GM23338 (cell line): ENCODE measurements at regions not wholly inside any gene's neighbourhood (a gene's known extent, or its start where the extent isn't known, plus 50 kb on each side); places are given as distances from the start of the nearest gene placed in this dataset.

ENCODE experiments used
- ATAC-seq: fragments of 200-7000 bp; cut with Tn5 transposase; 3 replicates; pipeline ENCODE4 v1.9.1; 2020
- DNase-seq: peaks from one replicate; pipeline ENCODE4 v3.0.0-alpha.2; 2015; ENCODE audit warnings: low spot score
- H2AFZ ChIP-seq: fragments of 200-600 bp; sonication (generic); 2 replicates; pipeline ENCODE4 v1.8.0; 2016; ENCODE audit warnings: antibody characterized with exemption, mild to moderate bottlenecking, moderate library complexity
- H3F3A ChIP-seq: fragments of 200-600 bp; sonication (generic); replicated peaks from 2 replicates; pipeline ENCODE4 v1.8.0; 2017; ENCODE audit warnings: antibody characterized with exemption, mixed run types, low read depth
- H3K27ac ChIP-seq: fragments of 200-600 bp; sonication (generic); 2 replicates; pipeline ENCODE4 v1.6.1; 2016; ENCODE audit warnings: low read depth
- H3K27me3 ChIP-seq: fragments of 200-600 bp; sonication (generic); 2 replicates; pipeline ENCODE4 v1.8.0; 2016; ENCODE audit warnings: mild to moderate bottlenecking, mixed run types, moderate library complexity; ENCODE audit not compliant: insufficient read depth
- H3K36me3 ChIP-seq: fragments of 200-600 bp; sonication (generic); 2 replicates; pipeline ENCODE4 v1.8.0; 2016; ENCODE audit warnings: mild to moderate bottlenecking; ENCODE audit not compliant: insufficient read depth
- H3K4me1 ChIP-seq: fragments of 200-600 bp; sonication (generic); 2 replicates; pipeline ENCODE4 v1.8.0; 2016; ENCODE audit warnings: mild to moderate bottlenecking, moderate library complexity; ENCODE audit not compliant: insufficient read depth
- H3K4me2 ChIP-seq: fragments of 200-600 bp; sonication (generic); 2 replicates; pipeline ENCODE4 v1.7.1; 2017; ENCODE audit warnings: mixed run types
- H3K4me3 ChIP-seq: fragments of 200-600 bp; sonication (generic); 2 replicates; pipeline ENCODE4 v1.6.1; 2016; ENCODE audit warnings: mixed run types
- H3K79me2 ChIP-seq: fragments of 200-600 bp; sonication (generic); replicated peaks from 2 replicates; pipeline ENCODE4 v1.8.0; 2017; ENCODE audit warnings: mild to moderate bottlenecking; ENCODE audit not compliant: insufficient read depth
- H3K9me2 ChIP-seq: fragments of 200-600 bp; sonication (generic); 2 replicates; pipeline ENCODE4 v1.8.0; 2017; ENCODE audit not compliant: insufficient read depth
- H4K20me1 ChIP-seq: fragments of 200-600 bp; sonication (generic); replicated peaks from 2 replicates; pipeline ENCODE4 v1.8.0; 2017; ENCODE audit warnings: mild to moderate bottlenecking; ENCODE audit not compliant: insufficient read depth
- H3K27ac Mint-ChIP-seq: 2 replicates; pipeline ENCODE4 v1.8.0; 2020; ENCODE audit warnings: inconsistent platforms, mild to moderate bottlenecking, moderate library complexity, mixed read lengths
- H3K27me3 Mint-ChIP-seq: 3 replicates; pipeline ENCODE4 v1.8.0; 2022; ENCODE audit warnings: low read depth, mild to moderate bottlenecking, moderate library complexity, mixed read lengths, inconsistent platforms; ENCODE audit not compliant: insufficient read depth, poor library complexity
- H3K36me3 Mint-ChIP-seq: 3 replicates; pipeline ENCODE4 v1.8.0; 2021; ENCODE audit warnings: low read depth, mild to moderate bottlenecking, inconsistent platforms, moderate library complexity, mixed read lengths
- H3K4me1 Mint-ChIP-seq: 3 replicates; pipeline ENCODE4 v1.8.0; 2020; ENCODE audit warnings: mild to moderate bottlenecking, inconsistent platforms, mixed read lengths
- H3K4me3 Mint-ChIP-seq: 3 replicates; pipeline ENCODE4 v1.8.0; 2021; ENCODE audit warnings: moderate library complexity, mild to moderate bottlenecking, inconsistent platforms, mixed read lengths
- H3K9me3 Mint-ChIP-seq: 3 replicates; pipeline ENCODE4 v1.8.0; 2020; ENCODE audit warnings: moderate library complexity, mild to moderate bottlenecking, inconsistent platforms, mixed read lengths
- CREB1 ChIP-seq: fragments of 250-450 bp; sonication (Bioruptor Pico); IDR thresholded peaks from 2 replicates; pipeline ENCODE4 v1.5.0; 2020; ENCODE audit warnings: low read depth, mild to moderate bottlenecking, moderate library complexity
- CTCF ChIP-seq, 2 experiments: fragments of 200-600 bp in 1 of 2; sonication (generic) in 1 of 2; conservative IDR thresholded peaks; 2 replicates each; pipeline versions ENCODE4 v1.5.1 to v1.6.1; 2016 to 2017; ENCODE audit warnings: antibody characterized with exemption in 2 of 2, low read depth in 2 of 2, mild to moderate bottlenecking in 2 of 2, moderate library complexity in 1 of 2
- EZH2 ChIP-seq: fragments of 200-600 bp; sonication (generic); IDR thresholded peaks from one replicate; pipeline ENCODE4 v1.8.0; 2017; ENCODE audit warnings: antibody characterized with exemption, mild to moderate bottlenecking, low read depth; ENCODE audit not compliant: unreplicated experiment
- EZH2phosphoT487 ChIP-seq: fragments of 200-600 bp; sonication (generic); IDR thresholded peaks from one replicate; pipeline ENCODE4 v1.8.1; 2018; ENCODE audit warnings: antibody characterized with exemption; ENCODE audit not compliant: unreplicated experiment
- JUNB ChIP-seq: IDR thresholded peaks from one replicate; pipeline ENCODE4 v1.6.1; 2016; ENCODE audit warnings: antibody characterized with exemption; ENCODE audit not compliant: unreplicated experiment
- NANOG ChIP-seq: IDR thresholded peaks from 2 replicates; pipeline ENCODE4 v1.6.1; 2016; ENCODE audit warnings: antibody characterized with exemption, borderline replicate concordance
- POLR2AphosphoS5 ChIP-seq: IDR thresholded peaks from 2 replicates; pipeline ENCODE4 v1.6.1; 2016; ENCODE audit warnings: antibody characterized with exemption, low read depth
- REST ChIP-seq: IDR thresholded peaks from one replicate; pipeline ENCODE4 v1.6.1; 2018; ENCODE audit warnings: antibody characterized with exemption; ENCODE audit not compliant: unreplicated experiment
- STAT1 ChIP-seq: IDR thresholded peaks from one replicate; pipeline ENCODE4 v1.6.1; 2016; ENCODE audit warnings: antibody characterized with exemption; ENCODE audit not compliant: unreplicated experiment
- ZNF114 ChIP-seq: fragments of 250-450 bp; sonication (Bioruptor Pico); IDR thresholded peaks from 2 replicates; pipeline ENCODE4 v1.5.0; 2020; ENCODE audit warnings: mild to moderate bottlenecking, moderate library complexity
- ZNF331 ChIP-seq: fragments of 250-450 bp; sonication (Bioruptor Pico); IDR thresholded peaks from 2 replicates; pipeline ENCODE4 v1.5.0; 2020; ENCODE audit warnings: low read depth, mild to moderate bottlenecking, moderate library complexity
- TF ChIP-seq, protein P1 (sequence below): IDR thresholded peaks from 2 replicates; pipeline ENCODE4 v1.6.1; 2016; ENCODE audit warnings: antibody characterized with exemption
- TF ChIP-seq, protein P2 (sequence below): fragments of 250-450 bp; sonication (Bioruptor Pico); IDR thresholded peaks from 2 replicates; pipeline ENCODE4 v1.5.0; 2020; ENCODE audit warnings: mild to moderate bottlenecking, moderate library complexity

DNA sequence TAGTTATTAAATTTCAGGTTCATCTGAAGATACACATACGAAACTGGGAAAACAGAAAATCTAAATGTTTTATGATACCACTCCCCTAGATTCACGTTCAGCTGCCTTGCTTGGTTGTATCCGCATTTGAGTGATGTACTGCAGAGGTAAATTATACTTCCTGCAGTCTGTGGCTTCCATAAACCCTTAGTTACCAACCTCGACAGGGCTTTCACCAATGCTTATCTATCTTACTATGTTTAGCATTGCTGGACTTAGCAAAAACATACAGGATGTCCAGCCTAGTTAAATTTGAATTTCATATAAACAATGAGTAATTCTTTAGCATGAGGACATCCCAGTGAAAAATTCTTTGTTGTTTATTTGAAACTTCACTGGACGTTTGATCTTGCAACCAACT is 108.8 kb downstream of the TMA16 start:
- no peaks in the 10 kb centered on the region for H3F3A ChIP-seq
- H3K9me3 Mint-ChIP-seq: no peaks in the 10 kb centered on the region
- H3K4me3 Mint-ChIP-seq: no peak overlapping the region
- no peaks in the 10 kb centered on the region for H3K36me3 ChIP-seq
- no peak overlapping the region for H3K4me3 ChIP-seq
- no peak overlapping the region for H3K27ac Mint-ChIP-seq
- H3K27me3 ChIP-seq: no peaks in the 10 kb centered on the region
- H3K4me1 Mint-ChIP-seq: peaks cover 11% of the 10 kb centered on the region; the same call in 2 of the 3 replicates
- H3K36me3 Mint-ChIP-seq: no peaks in the 10 kb centered on the region
- ATAC-seq: no peak
- H4K20me1 ChIP-seq: no peaks in the 10 kb centered on the region
- H2AFZ ChIP-seq: no peak overlapping the region
- H3K79me2 ChIP-seq: no peaks in the 10 kb centered on the region
- H3K9me2 ChIP-seq: peaks cover 8% of the 10 kb centered on the region; the same call in 1 of the 2 replicates
- H3K27ac ChIP-seq: no peak overlapping the region
- no peaks in the 10 kb centered on the region for H3K27me3 Mint-ChIP-seq
- TF ChIP-seq EZH2 (no peak), JUNB (no peak), POLR2AphosphoS5 (no peak), CTCF (conservative IDR thresholded peaks at IDR 0.05; ENCODE audit: low read depth in 2 of 2) (no peak), EZH2phosphoT487 (no peak), ZNF114 (CRISPR knock-in tag) (no peak), REST (no peak), STAT1 (no peak), CREB1 (CRISPR knock-in tag) (no peak), NANOG (no peak), ZNF331 (CRISPR knock-in tag) (no peak)
- TF ChIP-seq, protein P1, sequence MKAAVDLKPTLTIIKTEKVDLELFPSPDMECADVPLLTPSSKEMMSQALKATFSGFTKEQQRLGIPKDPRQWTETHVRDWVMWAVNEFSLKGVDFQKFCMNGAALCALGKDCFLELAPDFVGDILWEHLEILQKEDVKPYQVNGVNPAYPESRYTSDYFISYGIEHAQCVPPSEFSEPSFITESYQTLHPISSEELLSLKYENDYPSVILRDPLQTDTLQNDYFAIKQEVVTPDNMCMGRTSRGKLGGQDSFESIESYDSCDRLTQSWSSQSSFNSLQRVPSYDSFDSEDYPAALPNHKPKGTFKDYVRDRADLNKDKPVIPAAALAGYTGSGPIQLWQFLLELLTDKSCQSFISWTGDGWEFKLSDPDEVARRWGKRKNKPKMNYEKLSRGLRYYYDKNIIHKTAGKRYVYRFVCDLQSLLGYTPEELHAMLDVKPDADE: no peak
- TF ChIP-seq, protein P2, sequence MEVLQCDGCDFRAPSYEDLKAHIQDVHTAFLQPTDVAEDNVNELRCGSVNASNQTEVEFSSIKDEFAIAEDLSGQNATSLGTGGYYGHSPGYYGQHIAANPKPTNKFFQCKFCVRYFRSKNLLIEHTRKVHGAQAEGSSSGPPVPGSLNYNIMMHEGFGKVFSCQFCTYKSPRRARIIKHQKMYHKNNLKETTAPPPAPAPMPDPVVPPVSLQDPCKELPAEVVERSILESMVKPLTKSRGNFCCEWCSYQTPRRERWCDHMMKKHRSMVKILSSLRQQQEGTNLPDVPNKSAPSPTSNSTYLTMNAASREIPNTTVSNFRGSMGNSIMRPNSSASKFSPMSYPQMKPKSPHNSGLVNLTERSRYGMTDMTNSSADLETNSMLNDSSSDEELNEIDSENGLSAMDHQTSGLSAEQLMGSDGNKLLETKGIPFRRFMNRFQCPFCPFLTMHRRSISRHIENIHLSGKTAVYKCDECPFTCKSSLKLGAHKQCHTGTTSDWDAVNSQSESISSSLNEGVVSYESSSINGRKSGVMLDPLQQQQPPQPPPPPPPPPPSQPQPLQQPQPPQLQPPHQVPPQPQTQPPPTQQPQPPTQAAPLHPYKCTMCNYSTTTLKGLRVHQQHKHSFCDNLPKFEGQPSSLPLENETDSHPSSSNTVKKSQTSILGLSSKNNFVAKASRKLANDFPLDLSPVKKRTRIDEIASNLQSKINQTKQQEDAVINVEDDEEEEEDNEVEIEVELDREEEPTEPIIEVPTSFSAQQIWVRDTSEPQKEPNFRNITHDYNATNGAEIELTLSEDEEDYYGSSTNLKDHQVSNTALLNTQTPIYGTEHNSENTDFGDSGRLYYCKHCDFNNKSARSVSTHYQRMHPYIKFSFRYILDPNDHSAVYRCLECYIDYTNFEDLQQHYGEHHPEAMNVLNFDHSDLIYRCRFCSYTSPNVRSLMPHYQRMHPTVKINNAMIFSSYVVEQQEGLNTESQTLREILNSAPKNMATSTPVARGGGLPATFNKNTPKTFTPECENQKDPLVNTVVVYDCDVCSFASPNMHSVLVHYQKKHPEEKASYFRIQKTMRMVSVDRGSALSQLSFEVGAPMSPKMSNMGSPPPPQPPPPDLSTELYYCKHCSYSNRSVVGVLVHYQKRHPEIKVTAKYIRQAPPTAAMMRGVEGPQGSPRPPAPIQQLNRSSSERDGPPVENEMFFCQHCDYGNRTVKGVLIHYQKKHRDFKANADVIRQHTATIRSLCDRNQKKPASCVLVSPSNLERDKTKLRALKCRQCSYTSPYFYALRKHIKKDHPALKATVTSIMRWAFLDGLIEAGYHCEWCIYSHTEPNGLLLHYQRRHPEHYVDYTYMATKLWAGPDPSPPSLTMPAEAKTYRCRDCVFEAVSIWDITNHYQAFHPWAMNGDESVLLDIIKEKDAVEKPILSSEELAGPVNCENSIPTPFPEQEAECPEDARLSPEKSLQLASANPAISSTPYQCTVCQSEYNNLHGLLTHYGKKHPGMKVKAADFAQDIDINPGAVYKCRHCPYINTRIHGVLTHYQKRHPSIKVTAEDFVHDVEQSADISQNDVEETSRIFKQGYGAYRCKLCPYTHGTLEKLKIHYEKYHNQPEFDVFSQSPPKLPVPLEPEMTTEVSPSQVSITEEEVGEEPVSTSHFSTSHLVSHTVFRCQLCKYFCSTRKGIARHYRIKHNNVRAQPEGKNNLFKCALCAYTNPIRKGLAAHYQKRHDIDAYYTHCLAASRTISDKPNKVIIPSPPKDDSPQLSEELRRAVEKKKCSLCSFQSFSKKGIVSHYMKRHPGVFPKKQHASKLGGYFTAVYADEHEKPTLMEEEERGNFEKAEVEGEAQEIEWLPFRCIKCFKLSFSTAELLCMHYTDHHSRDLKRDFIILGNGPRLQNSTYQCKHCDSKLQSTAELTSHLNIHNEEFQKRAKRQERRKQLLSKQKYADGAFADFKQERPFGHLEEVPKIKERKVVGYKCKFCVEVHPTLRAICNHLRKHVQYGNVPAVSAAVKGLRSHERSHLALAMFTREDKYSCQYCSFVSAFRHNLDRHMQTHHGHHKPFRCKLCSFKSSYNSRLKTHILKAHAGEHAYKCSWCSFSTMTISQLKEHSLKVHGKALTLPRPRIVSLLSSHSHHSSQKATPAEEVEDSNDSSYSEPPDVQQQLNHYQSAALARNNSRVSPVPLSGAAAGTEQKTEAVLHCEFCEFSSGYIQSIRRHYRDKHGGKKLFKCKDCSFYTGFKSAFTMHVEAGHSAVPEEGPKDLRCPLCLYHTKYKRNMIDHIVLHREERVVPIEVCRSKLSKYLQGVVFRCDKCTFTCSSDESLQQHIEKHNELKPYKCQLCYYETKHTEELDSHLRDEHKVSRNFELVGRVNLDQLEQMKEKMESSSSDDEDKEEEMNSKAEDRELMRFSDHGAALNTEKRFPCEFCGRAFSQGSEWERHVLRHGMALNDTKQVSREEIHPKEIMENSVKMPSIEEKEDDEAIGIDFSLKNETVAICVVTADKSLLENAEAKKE: no peak
- no peak overlapping the region for H3K4me2 ChIP-seq
- no peaks in the 10 kb centered on the region for H3K4me1 ChIP-seq
- DNase-seq: no peak
